ENCODE measurements at regions not wholly inside any gene's neighbourhood (a gene's known extent, or its start where the extent isn't known, plus 50 kb on each side); places are given as distances from the start of the nearest gene placed in this dataset.

- TF ChIP-seq TAF1 (IDR thresholded peaks at IDR 0.05; ENCODE audit: low read depth, low read length) (no peak), TBP (IDR thresholded peaks at IDR 0.05; ENCODE audit: low read depth, low read length) (no peak), CTBP2 (IDR thresholded peaks at IDR 0.05; ENCODE audit: borderline replicate concordance, insufficient read depth, insufficient read length, low read length) (no peak), RNF2 (IDR thresholded peaks at IDR 0.05; ENCODE audit: borderline replicate concordance, low read depth, low read length, missing control alignments, poor library complexity, severe bottlenecking) (no peak), SIN3A (conservative IDR thresholded peaks at IDR 0.05 in 1 of 2, IDR thresholded peaks at IDR 0.05 in 1 of 2; ENCODE audit: low read depth in 1 of 2, low read length in 2 of 2) (no peak), SIRT6 (IDR thresholded peaks at IDR 0.05; ENCODE audit: low read length) (no peak), TCF12 (IDR thresholded peaks at IDR 0.05; ENCODE audit: low read depth, low read length) (no peak)
Observed at GRCh38 chr12:39102474-39103209, 197.3 kb upstream of the CPNE8 start (continued).
